Ovary (tissue), 3 donors: ENCODE measurements at regions not wholly inside any gene's neighbourhood (a gene's known extent, or its start where the extent isn't known, plus 50 kb on each side); places are given as distances from the start of the nearest gene placed in this dataset.

Experiments
- CTCF ChIP-seq, 3 donors: fragments of 450-650 bp in 2 of 3; fragments of 200-600 bp in 1 of 3; IDR thresholded peaks; one replicate each; pipeline versions ENCODE4 v1.5.1 to v1.8.0; 2016 to 2022; ENCODE audit warnings: antibody characterized with exemption in 3 of 3, mild to moderate bottlenecking in 1 of 3
- POLR2A ChIP-seq: fragments of 450-650 bp; IDR thresholded peaks from one replicate; pipeline ENCODE4 v1.6.1; 2017; ENCODE audit warnings: antibody characterized with exemption, mild to moderate bottlenecking, moderate library complexity
- donor health status: DM: no; HTN: no; CAD: no.

- TF ChIP-seq CTCF (IDR thresholded peaks at IDR 0.05): no peak
- TF ChIP-seq POLR2A: no peak
Measured at GRCh38 chr4:177185579-177185978, 124.1 kb upstream of the NEIL3 start.
